ENCODE measurements at regions not wholly inside any gene's neighbourhood (a gene's known extent, or its start where the extent isn't known, plus 50 kb on each side); places are given as distances from the start of the nearest gene placed in this dataset.
A peak's percentile ranks its signal among the peaks of the same experiment; 100 is the strongest.

DNA sequence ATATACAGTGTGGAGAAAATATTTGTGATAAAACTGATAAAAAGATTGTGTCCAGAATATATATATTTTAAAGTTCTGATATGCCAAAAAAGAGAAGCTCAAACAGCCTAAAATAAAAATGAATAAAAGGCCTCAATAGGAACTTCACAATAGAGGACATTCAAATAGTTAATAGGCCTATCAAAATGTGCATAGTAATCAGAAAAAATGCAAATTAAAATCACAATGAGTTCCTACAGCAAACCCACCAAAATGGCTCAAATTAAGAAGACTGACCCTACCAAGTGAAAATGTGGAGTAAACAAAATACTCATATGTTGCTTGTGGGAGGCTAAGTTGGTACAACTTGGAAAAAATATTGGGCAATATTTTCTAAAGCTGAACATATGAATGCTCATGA lies 57.6 kb upstream of the COG2 start:
- TF ChIP-seq ZNF19 (tag by site-specific recombination; IDR thresholded peaks at IDR 0.05; ENCODE audit: low read depth) (no peak), TCF7L2 (IDR thresholded peaks at IDR 0.05; ENCODE audit: borderline replicate concordance, low read depth, low read length) (no peak), ZNF184 (tag by site-specific recombination; IDR thresholded peaks at IDR 0.05) (no peak), ZBTB26 (tag by site-specific recombination; optimal IDR thresholded peaks at IDR 0.05) (no peak), ZNF792 (tag by site-specific recombination; IDR thresholded peaks at IDR 0.05) (no peak), ZNF76 (tag by site-specific recombination; IDR thresholded peaks at IDR 0.05; ENCODE audit: borderline replicate concordance, low read depth) (no peak)
- H3K9me3 ChIP-seq (ENCODE audit: control insufficient read depth, insufficient read depth, low read depth, low read length): no peaks in the 10 kb centered on the region
- H3K36me3 ChIP-seq (ENCODE audit: control insufficient read depth in 2 of 2, insufficient read depth in 1 of 2, low read length in 2 of 2): no peaks in the 10 kb centered on the region
- H3K4me3 ChIP-seq (ENCODE audit: low read depth, low read length): no peak overlapping the region
- no peak overlapping the region for H3K27ac ChIP-seq (ENCODE audit: extremely low read depth, low read depth, low read length)
- CTCF ChIA-PET: no interaction called here
- POLR2A ChIA-PET: interaction anchor here (0.6 kb wide), 1 partner anchor 170 kb away, joined by 3 read pairs; no protein-coding TSS in a partner anchor
- no peaks in the 10 kb centered on the region for H3K4me1 ChIP-seq (ENCODE audit: control insufficient read depth, insufficient read depth, low read length)

DNA sequence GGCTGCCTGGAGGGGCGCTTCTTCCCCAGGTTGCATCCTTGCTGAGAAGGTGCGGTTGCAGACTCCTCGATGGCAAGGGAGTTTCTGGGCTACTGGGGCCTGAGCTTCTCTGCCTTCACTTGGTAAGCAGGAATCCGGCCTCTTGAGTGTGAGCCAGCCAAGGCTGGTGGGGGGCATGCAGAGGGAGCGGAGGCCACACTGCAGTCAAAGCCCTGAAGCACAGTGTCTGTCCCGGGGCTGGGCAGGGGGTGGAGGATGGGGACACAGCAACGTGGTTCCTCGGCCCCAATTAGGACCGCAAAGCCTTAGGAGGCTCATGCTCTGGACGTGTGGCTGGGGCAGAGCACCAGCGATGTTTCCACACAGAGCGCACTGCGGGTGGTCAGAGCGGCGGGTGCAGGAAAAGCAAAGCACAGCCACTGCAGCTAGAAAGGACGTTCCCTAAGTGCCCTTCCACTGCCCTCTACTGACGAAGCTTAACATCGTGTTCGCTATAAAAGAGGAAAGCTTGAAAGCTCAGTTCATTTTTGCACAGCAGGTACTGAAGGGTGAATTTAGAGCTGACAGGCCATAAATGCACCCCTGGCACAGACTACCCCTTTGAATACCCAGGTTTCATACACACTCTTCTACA lies 60.7 kb upstream of the COG2 start:
- no peaks in the 10 kb centered on the region for H3K9me3 ChIP-seq (ENCODE audit: control insufficient read depth, insufficient read depth, low read depth, low read length)
- H3K27ac ChIP-seq (ENCODE audit: extremely low read depth, low read depth, low read length): no peak overlapping the region
- no peaks in the 10 kb centered on the region for H3K36me3 ChIP-seq (ENCODE audit: control insufficient read depth in 2 of 2, insufficient read depth in 1 of 2, low read length in 2 of 2)
- ChIA-PET POLR2A (no interaction called here), CTCF (interaction anchor here (0.6 to 1.1 kb wide), 6 partner anchors 18 to 279 kb away, joined by 3 to 6 read pairs (median 3); no protein-coding TSS in a partner anchor)
- H3K4me1 ChIP-seq (ENCODE audit: control insufficient read depth, insufficient read depth, low read length): no peaks in the 10 kb centered on the region
- no peak for TF ChIP-seq SCRT2 (tag by site-specific recombination; IDR thresholded peaks at IDR 0.05)
- TF ChIP-seq ZNF423 (tag by site-specific recombination; IDR thresholded peaks at IDR 0.05): no peak
- TF ChIP-seq, protein P1, sequence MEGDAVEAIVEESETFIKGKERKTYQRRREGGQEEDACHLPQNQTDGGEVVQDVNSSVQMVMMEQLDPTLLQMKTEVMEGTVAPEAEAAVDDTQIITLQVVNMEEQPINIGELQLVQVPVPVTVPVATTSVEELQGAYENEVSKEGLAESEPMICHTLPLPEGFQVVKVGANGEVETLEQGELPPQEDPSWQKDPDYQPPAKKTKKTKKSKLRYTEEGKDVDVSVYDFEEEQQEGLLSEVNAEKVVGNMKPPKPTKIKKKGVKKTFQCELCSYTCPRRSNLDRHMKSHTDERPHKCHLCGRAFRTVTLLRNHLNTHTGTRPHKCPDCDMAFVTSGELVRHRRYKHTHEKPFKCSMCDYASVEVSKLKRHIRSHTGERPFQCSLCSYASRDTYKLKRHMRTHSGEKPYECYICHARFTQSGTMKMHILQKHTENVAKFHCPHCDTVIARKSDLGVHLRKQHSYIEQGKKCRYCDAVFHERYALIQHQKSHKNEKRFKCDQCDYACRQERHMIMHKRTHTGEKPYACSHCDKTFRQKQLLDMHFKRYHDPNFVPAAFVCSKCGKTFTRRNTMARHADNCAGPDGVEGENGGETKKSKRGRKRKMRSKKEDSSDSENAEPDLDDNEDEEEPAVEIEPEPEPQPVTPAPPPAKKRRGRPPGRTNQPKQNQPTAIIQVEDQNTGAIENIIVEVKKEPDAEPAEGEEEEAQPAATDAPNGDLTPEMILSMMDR (tag by site-specific recombination; IDR thresholded peaks at IDR 0.05): peak; percentile 15; the same call in 1 of the 2 replicates
- TF ChIP-seq SP7 (tag by site-specific recombination; IDR thresholded peaks at IDR 0.05): no peak
- no peak for TF ChIP-seq ZNF585B (tag by site-specific recombination; IDR thresholded peaks at IDR 0.05)
- TF ChIP-seq ZBTB17 (tag by site-specific recombination; IDR thresholded peaks at IDR 0.05): no peak
- peak; percentile 40 for TF ChIP-seq ZIC2 (tag by site-specific recombination; IDR thresholded peaks at IDR 0.05)
- no peak for TF ChIP-seq GFI1B (tag by site-specific recombination; IDR thresholded peaks at IDR 0.05)
- no peak for TF ChIP-seq ZNF514 (tag by site-specific recombination; IDR thresholded peaks at IDR 0.05)
- no peak for TF ChIP-seq KLF10 (tag by site-specific recombination; IDR thresholded peaks at IDR 0.05)
- TF ChIP-seq SETDB1 (IDR thresholded peaks at IDR 0.05; ENCODE audit: insufficient read length, low read length): peak; percentile 51
- no peak for TF ChIP-seq GLIS2 (tag by site-specific recombination; IDR thresholded peaks at IDR 0.05)
- TF ChIP-seq, protein P2, sequence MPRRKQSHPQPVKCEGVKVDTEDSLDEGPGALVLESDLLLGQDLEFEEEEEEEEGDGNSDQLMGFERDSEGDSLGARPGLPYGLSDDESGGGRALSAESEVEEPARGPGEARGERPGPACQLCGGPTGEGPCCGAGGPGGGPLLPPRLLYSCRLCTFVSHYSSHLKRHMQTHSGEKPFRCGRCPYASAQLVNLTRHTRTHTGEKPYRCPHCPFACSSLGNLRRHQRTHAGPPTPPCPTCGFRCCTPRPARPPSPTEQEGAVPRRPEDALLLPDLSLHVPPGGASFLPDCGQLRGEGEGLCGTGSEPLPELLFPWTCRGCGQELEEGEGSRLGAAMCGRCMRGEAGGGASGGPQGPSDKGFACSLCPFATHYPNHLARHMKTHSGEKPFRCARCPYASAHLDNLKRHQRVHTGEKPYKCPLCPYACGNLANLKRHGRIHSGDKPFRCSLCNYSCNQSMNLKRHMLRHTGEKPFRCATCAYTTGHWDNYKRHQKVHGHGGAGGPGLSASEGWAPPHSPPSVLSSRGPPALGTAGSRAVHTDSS (tag by site-specific recombination; IDR thresholded peaks at IDR 0.05): no peak
- H3K4me3 ChIP-seq (ENCODE audit: low read depth, low read length): no peak overlapping the region

- no peaks in the 10 kb centered on the region for H3K4me1 ChIP-seq (ENCODE audit: control insufficient read depth, insufficient read depth, low read length)
- no peaks in the 10 kb centered on the region for H3K9me3 ChIP-seq (ENCODE audit: control insufficient read depth, insufficient read depth, low read depth, low read length)
- ChIA-PET POLR2A (no interaction called here), CTCF (no interaction called here)
- no peak overlapping the region for H3K27ac ChIP-seq (ENCODE audit: extremely low read depth, low read depth, low read length)
- no peak overlapping the region for H3K4me3 ChIP-seq (ENCODE audit: low read depth, low read length)
- H3K36me3 ChIP-seq (ENCODE audit: control insufficient read depth in 2 of 2, insufficient read depth in 1 of 2, low read length in 2 of 2): no peaks in the 10 kb centered on the region
- TF ChIP-seq, protein P3, sequence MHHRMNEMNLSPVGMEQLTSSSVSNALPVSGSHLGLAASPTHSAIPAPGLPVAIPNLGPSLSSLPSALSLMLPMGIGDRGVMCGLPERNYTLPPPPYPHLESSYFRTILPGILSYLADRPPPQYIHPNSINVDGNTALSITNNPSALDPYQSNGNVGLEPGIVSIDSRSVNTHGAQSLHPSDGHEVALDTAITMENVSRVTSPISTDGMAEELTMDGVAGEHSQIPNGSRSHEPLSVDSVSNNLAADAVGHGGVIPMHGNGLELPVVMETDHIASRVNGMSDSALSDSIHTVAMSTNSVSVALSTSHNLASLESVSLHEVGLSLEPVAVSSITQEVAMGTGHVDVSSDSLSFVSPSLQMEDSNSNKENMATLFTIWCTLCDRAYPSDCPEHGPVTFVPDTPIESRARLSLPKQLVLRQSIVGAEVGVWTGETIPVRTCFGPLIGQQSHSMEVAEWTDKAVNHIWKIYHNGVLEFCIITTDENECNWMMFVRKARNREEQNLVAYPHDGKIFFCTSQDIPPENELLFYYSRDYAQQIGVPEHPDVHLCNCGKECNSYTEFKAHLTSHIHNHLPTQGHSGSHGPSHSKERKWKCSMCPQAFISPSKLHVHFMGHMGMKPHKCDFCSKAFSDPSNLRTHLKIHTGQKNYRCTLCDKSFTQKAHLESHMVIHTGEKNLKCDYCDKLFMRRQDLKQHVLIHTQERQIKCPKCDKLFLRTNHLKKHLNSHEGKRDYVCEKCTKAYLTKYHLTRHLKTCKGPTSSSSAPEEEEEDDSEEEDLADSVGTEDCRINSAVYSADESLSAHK (tag by site-specific recombination; IDR thresholded peaks at IDR 0.05): no peak
- TF ChIP-seq ZNF843 (tag by site-specific recombination; IDR thresholded peaks at IDR 0.05) (no peak), ZNF157 (tag by site-specific recombination; IDR thresholded peaks at IDR 0.05) (no peak), ZNF239 (tag by site-specific recombination; IDR thresholded peaks at IDR 0.05) (no peak), ZNF391 (tag by site-specific recombination; IDR thresholded peaks at IDR 0.05; ENCODE audit: borderline replicate concordance, low read depth) (no peak), ZBTB1 (tag by site-specific recombination; IDR thresholded peaks at IDR 0.05) (no peak), ZNF544 (tag by site-specific recombination; IDR thresholded peaks at IDR 0.05) (no peak), GLI2 (tag by site-specific recombination; IDR thresholded peaks at IDR 0.05; ENCODE audit: borderline replicate concordance, low read depth) (no peak)
Measured at GRCh38 chr1:230578616-230579015, 63.7 kb upstream of the COG2 start.
